22Rv1 (cell line): ENCODE measurements at regions not wholly inside any gene's neighbourhood (a gene's known extent, or its start where the extent isn't known, plus 50 kb on each side); places are given as distances from the start of the nearest gene placed in this dataset.

Experiments used
- H3K27ac ChIP-seq: fragments of 450-650 bp; 2 replicates; pipeline ENCODE4 v1.5.1; 2017
- ZFX ChIP-seq: fragments of 450-650 bp; IDR thresholded peaks from 2 replicates; pipeline ENCODE4 v1.6.1; 2017; ENCODE audit warnings: antibody characterized with exemption, borderline replicate concordance
- TF ChIP-seq, protein P1 (sequence below): fragments of 450-650 bp; IDR thresholded peaks from 2 replicates; pipeline ENCODE4 v1.5.1; 2017; ENCODE audit warnings: mild to moderate bottlenecking

DNA sequence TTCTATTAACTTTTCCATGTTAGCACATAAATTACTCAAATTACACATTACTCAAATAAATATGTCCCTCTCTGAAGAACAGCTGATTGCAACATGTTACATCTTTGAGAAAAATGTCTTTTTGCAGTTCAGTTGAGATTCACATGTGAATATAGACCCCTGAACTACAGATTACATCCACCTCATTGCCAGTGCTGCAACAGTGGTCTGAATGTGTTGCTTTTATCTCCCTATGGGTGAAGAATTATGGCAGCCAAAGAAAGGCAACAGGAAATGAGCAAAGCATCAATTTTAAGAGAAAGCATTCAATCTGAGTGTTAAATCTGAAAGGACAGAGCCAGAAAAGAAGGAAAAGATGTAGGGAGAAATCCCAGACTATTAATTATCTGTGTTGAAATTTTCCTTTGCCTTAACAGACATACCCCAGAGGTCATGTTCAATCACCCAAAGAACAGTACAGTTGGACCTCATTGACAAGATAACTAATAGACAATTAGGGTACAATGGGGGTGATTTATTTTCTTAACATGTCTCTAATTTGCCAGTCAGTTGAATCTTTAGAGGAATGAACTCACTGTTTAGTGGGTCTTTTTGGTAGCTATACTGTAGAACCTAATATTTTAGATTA is 620.2 kb downstream of the CPS1 start:
- no peak overlapping the region for H3K27ac ChIP-seq

DNA sequence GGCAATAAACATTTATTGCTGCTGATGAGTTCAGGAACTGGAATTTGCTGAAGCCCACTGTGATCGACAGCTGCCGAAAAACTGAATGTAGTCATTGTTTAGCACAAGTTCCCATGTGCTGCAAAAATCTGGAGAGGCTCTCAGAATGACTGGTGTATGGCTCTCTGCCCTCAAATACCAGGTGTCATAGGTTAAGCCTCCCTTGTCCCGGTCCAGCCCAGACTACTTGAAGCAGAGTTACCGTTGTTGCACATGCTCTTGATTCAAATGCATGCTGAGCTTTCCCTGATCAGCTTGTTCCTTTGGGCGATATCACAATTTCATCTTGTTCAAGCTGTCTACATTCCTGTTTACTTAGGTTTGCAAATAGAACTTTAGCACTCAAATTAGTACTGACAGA is 625.2 kb downstream of the CPS1 start:
- no peak for TF ChIP-seq ZFX
- TF ChIP-seq, protein P1, sequence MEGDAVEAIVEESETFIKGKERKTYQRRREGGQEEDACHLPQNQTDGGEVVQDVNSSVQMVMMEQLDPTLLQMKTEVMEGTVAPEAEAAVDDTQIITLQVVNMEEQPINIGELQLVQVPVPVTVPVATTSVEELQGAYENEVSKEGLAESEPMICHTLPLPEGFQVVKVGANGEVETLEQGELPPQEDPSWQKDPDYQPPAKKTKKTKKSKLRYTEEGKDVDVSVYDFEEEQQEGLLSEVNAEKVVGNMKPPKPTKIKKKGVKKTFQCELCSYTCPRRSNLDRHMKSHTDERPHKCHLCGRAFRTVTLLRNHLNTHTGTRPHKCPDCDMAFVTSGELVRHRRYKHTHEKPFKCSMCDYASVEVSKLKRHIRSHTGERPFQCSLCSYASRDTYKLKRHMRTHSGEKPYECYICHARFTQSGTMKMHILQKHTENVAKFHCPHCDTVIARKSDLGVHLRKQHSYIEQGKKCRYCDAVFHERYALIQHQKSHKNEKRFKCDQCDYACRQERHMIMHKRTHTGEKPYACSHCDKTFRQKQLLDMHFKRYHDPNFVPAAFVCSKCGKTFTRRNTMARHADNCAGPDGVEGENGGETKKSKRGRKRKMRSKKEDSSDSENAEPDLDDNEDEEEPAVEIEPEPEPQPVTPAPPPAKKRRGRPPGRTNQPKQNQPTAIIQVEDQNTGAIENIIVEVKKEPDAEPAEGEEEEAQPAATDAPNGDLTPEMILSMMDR, result no peak
- H3K27ac ChIP-seq, result peak overlapping the region; percentile 34; the same call in 1 of the 2 replicates

More for the DNA sequence above, 620.2 kb downstream of the CPS1 start:
- TF ChIP-seq, protein P1, result no peak
- no peak for TF ChIP-seq ZFX

DNA sequence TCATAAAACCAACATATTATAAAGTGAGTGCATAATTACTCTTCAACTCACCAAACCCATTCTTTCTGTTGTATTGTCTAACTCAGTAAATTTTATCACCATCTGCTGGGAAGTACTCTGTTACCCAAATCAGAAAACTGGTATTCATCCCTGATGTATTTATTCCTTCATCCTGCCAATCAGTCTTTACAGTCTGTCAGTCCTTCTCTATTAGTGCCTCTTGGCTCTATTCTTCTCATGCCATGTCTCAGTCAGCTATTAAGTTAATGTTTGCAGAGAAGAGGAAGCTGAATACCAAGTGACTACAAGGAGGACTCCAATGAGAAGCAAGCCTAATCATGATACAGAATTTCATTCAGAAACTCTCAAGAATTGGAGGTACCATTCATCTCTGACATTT is 631.2 kb downstream of the CPS1 start:
- no peak overlapping the region for H3K27ac ChIP-seq
- TF ChIP-seq, protein P1, result no peak
- no peak for TF ChIP-seq ZFX

DNA sequence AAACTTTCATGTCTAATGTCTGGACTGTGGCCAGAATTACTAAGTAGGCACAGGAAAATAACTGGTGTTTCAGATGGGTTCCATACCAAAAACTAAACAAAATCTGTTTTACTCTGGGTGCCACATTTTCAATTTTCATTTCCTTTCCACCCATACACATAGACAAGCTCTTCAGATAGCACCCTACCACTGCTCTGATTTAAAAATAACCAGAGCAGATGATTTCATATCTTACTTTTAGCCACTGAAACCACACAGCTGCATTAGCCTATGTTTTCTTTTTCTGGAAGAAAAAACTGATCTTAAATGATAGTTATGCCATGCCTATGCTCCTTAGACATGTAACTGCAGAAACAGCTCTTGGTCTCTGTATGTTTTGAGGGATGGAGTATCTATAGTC is 647.6 kb downstream of the CPS1 start:
- TF ChIP-seq, protein P1, result no peak
- no peak for TF ChIP-seq ZFX
- H3K27ac ChIP-seq, result no peak overlapping the region

DNA sequence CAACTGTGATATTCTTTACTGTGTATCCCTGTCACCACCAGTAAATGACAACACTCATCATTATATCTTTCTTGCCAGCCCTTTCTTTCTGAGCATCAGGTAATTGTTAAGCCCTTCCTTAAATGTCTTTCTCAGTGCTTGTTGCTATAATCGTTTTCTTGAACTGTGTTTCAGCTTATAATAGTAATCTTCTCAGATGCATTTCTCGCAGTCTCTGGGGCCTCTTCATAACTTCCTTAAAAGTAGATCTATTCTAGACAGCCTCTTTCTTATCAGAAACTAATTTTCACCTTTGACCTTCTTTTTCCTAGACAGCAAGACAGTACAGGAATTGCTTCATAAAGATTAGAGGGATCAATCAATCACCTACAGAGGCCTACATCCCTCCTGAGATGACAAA is 648.1 kb downstream of the CPS1 start:
- H3K27ac ChIP-seq, result no peak overlapping the region
- no peak for TF ChIP-seq ZFX
- TF ChIP-seq, protein P1, result no peak

DNA sequence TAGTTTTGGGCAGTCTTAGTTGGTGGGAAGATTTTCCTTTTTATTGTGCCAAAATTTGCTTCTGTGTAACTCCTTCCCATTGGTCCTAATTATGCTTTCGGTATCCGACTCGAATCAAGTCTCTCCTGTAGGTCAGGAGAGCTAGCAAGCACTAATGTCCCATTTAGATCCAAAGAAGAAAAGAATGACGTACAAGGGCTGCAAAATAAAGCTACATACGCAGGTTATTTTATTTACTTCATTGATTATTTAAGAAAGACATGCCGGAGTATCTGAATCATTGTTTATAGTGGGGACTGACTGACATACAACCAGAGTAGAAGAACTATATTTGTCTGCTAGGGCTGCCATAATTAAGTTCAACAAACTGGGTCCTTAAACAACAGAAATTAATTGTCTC is 648.5 kb downstream of the CPS1 start:
- no peak for TF ChIP-seq ZFX
- TF ChIP-seq, protein P1, result no peak
- H3K27ac ChIP-seq, result no peak overlapping the region

DNA sequence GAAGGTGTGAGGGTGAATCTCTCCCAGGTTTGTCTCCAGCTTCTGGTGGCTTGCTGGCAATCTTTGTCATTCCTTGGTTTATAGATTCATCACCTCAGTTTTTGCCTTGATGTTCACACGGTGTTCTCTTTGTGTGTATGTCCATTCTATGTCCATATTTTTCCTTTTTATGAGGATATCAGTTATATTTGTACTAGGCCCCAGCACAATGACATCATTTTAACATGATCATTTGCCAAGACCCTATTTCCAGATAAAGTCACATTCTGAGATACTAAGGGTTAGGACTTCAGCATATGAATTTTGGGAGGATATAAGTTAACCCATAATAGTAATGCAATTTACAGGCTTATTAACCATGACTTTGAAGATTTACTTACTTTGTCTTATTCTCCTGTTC is 649.0 kb downstream of the CPS1 start:
- TF ChIP-seq, protein P1, result no peak
- no peak for TF ChIP-seq ZFX
- H3K27ac ChIP-seq, result no peak overlapping the region
